T-helper 22 cell (primary cell): ENCODE measurements at regions not wholly inside any gene's neighbourhood (a gene's known extent, or its start where the extent isn't known, plus 50 kb on each side); places are given as distances from the start of the nearest gene placed in this dataset.

Source experiments
- DNase-seq: peaks from one replicate; pipeline ENCODE4 v3.0.0-alpha.2; 2020; ENCODE audit warnings: low read depth

DNA sequence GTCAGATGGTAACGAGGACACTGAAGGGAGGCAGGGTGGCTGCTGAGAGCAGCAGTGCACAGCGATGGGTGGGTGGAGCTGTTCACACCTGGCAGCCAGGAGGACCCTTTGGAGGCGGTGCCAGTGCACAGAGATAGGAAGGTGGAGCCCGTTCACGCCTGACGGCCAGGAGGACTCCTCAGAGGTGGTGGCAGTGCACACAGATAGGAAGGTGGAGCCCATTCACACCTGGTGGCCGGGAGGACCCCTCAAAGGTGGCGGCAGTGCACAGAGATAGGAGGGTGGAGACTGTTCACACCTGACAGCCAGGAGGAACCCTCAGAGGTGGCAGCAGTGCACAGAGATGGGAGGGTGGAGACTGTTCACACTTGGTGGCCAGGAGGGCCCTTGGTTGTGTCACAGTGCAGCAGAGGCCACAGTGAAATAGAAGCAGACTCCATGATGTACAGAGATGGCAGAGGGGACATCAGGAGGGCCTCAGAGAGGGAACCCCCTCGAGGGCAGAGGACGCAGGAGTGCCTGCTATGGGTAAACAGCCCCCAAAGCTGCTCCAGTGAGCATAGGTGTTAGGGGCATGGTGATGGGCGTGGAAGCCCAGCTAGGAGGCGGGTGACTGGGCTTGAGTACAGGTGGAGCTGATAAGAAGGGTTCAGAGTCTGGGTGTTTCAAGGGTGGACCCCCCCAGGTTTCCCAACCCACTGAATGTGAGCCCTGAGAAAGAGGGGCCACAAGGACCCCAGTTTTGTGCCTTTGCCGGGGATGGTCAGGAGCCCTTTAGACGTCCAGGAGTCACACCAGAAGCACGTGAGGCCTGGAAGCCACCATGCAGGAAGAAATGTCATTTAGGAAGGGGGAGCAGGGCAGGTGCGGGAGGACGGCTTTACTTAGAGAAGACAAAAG, 566.7 kb downstream of the BRD1 start:
- no peak for DNase-seq

DNA sequence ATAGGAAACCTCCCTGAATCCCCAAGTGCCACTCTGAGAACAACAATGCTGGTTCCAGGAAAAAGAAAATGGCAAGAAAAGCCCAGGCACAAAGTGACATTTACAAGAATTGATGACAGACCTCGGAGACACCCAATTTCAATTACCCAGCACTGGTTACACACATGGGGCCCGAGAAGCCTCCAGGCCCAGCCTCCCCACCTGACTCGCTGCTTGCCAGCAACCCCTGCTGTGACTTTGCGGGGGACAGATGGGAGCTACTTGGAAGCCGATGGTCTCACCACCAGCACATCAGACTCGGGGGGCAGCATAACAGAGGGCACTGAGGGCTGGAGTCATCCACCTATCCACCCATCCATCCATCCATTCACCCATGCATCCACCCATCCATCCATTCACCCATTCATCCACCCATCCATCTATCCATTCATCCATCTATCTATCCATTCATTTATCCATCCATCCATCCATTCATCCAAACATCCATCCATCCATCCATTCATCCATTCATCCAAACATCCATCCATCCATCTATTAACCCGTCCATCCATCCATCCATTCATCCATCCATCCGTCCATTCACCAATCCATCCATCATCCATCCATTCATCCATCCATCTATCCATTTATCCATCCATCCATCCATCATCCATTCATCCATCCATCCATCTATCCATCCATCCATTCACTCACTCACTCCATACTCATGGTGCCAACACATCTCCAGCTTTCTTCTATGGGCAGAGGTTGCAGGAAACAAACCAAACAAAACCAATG, 567.6 kb downstream of the BRD1 start:
- DNase-seq = no peak

GRCh38 chr22:49258107-49259010, 569.3 kb downstream of the BRD1 start:
- no peak for DNase-seq

DNA sequence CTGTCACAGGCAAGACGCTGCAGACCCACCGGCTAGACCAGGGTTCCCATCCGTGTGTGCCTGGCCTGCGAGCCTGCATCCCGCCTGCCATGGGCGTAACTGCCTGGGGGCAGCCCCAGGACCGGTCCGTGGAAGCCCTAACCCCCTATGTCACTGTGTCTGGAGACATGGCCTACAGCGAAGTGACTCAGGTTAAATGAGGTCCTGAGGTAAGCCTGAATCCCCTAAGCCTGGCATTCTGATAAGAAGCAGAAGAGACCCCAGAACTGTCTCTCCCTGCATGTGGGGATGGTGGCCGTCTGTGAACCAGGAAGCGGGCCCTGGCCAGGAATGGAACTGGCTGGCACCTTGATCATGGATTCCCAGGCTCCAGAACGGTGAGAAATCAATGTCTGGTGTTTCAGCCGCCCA, 570.1 kb downstream of the BRD1 start:
- DNase-seq = no peak

GRCh38 chr22:49255741-49256318, 571.8 kb downstream of the BRD1 start:
- DNase-seq = no peak

GRCh38 chr22:49255154-49255553, 572.5 kb downstream of the BRD1 start:
- DNase-seq = no peak

DNA sequence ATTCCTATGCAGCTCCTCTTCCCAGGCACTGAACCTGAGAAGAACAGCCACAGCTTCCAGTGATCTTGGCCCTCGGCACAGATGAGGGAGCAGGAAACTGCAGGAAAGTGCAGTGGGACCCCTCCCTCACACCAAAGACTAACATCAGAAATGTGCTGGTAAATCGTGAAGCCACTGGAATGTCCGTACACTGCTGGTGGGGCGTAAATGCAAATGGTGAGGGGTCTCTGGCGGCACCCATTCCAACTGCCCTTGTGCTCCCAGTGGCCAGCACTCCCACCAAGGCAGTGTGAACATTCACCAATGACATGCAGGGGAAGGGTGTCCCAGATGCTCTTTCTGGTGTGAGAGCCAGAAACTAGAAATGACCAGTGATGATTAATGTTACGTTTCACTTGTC, 574.0 kb downstream of the BRD1 start:
- DNase-seq = no peak

DNA sequence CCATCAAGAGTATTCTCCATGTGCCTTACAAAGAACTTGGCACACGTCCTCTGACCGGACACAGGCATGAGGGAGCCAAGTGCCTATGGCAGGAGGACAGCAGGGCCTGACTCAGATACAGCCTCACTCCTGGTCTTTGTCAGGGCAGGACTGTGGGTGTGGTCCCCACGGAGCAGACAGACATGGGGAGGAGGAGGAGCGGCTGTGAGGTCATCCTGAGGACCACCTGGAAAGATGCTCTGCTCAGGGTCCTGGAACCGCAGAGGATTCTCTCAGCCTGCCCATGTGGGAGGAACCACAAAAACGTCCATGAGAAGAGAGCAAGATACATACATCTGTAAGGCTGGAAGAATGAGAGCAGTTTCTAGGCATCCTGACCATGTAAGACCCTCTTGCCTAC, 576.3 kb downstream of the BRD1 start:
- no peak for DNase-seq

GRCh38 chr22:49247194-49247924, 580.3 kb downstream of the BRD1 start:
- DNase-seq = no peak

DNA sequence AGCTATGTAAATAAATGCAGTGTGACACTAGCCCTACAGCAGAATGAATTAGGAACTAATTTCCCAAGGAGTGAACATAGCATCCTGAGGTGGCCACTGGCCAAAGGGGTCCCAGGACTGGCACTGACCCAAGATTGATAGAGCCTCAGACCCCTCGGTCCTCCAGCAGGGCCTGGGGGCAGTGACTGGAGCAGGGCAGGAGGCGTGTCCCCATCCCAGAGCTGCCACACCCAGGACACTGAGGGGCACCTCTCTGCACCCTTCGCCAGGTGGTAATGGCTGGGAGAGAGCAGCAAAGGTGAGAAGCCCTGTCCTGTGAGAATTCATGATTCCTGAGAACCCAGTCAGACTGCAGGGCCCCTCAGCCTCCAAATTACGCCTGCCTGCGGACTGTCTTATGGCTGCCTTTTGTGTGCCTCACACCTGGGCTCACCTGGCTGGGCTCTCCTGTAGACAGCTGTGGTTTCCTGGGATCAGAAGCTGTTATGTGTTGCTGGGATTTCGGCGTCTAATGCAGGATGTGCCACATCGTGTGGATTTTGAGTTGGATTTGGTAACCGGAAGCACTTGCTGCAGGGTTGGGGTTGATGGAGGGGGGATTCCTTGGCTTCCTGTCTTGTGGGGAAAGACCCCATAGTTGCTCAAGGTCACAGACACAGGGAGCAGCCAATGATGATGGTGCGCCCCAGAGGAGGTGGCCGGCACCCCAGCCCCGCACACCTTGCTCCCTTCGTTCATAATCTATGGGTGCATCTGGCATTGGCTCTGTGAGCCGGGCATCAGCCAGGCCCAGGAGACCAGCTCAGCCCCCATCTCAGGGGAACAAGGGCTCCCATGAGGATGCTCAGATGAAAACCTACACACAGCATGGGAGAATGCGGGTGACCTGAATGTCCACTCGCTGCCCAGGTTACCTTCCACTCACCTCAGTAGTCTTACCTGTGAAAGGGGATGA, 582.9 kb downstream of the BRD1 start:
- DNase-seq = no peak

DNA sequence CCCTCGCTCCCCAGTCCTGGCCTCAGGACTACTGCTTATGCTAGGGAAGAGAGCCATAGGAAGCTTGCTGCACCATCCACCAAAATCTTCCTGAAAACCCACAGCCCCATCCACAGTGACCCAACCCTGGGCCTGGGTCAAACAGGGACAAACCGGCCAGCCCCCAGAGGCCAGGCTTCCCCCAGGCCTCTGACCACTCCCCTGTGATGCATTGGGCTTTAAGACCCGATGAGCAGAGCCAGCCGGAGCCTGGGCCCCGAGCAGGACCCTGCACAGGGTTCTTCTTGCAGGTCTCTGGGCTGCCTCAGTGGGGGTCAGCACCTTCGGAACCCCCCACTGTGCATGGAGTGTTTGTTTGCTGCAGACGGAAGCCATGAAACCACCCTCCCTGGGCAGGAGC, 583.7 kb downstream of the BRD1 start:
- DNase-seq = no peak

DNA sequence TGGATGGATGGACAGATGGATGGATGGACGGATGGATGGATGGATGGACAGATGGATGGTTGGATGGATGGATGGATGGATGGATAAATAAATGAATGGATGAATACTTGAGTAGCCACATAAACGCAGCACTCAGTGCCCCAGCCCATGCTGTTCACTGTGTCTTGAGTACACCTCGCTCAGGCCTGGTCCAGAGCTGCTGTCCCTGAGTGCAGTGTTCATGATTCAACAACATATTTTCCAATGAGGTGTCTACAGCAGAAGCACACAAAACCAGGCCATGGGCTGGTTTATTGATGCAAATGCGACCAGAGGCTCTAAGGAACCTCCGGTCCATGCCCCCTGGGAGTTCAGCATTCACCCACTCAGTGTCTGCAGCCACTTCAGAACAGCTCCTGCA, 584.3 kb downstream of the BRD1 start:
- DNase-seq = no peak

- no peak for DNase-seq
Measured at GRCh38 chr22:49242480-49242879, 585.2 kb downstream of the BRD1 start.

DNA sequence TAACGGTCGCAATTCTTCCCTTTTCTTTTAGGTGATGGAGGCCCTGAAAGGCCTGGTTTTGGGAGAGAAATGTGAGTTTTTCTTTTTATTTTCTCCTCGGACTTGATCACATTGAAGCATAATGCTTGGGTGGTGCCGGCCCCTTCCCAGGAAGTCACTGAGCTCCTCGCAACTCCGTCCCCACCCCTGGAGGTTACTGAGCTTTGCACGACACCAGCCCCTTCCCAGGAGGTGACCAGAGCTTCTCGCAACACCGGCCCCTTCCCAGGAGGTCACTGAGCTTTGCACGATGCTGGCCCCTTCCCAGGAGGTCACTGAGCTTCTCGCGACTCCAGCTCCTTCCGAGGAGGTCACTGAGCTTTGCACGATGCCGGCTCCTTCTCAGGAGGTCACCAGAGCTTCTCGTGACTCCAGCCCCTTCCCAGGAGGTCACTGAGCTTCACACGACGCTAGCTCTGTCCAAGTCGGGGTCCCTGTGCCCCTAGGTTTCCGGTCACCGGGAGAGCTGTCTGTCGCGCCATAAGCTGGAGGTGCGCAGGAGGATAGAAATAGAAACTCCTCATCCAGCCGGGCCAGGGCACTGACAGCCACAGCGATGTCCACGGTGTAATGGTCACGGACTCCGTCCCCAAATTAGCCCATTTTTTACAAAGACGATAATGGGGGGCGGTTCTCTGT, 586.4 kb downstream of the BRD1 start:
- no peak for DNase-seq

DNA sequence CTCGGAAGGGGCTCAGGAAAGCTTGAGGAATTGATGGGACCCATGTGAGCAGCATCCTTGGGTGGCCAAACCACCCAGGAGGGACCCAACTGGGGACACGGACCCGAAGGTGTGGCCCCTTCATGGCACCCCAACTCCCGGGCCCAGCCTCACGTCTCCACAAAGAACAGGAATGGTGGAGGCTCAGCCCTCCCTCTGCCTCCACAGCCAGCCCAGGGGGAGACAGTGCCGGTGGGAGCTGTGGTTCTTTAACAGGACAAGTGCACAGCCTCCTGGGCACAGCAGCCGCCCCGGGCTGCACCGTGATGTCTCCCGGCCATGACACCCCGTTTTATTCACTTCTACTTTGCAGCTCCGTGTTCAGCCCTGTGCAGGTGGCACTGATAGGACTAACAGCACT, 587.2 kb downstream of the BRD1 start:
- DNase-seq = no peak

GRCh38 chr22:49240016-49240380, 587.7 kb downstream of the BRD1 start:
- no peak for DNase-seq

DNA sequence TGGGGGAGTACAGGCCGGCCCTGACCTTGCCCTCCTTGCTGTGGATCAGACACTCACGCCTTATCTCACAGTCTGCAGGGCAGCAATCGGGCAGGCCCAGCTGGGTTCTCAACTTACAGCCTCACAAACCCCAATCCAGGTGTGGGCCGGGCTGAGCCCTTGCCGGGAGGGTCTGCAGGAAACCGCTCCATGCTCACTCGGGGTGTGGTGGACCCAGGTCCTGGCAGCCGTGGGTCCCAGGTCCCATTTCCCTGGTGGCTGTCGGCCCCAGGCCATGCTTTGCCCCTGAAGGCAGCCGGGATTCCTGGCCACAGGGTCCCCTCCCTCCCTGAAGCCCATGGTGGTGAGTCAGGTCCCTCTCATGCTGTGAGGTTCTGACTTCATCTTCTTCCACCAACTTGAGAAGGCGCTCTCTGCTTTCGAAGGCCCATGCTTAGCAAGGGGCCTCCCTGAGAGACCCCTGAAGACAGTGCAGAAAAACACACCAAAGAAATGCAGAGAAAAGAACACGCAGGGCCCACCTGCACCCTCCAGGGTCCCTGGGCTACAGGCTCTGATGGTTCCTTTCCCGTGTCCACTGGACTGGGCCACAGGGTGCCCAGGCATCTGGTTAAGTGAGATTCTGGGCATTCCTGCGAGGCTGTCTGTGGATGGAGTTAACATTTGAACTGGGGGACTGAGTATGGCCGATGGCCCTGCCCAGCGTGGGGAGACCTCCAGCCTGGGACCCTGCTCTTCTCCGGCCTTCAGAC, 588.2 kb downstream of the BRD1 start:
- no peak for DNase-seq

- DNase-seq = no peak
Measured at GRCh38 chr22:49238181-49239141, 589.2 kb downstream of the BRD1 start.
